Superior temporal gyrus (tissue), 1 donor: ENCODE measurements at regions not wholly inside any gene's neighbourhood (a gene's known extent, or its start where the extent isn't known, plus 50 kb on each side); places are given as distances from the start of the nearest gene placed in this dataset.
A peak's percentile ranks its signal among the peaks of the same experiment; 100 is the strongest.

Experiments
- DNase-seq: peaks from one replicate; pipeline ENCODE4 v3.0.0-alpha.2; 2016; ENCODE audit errors: extremely low spot score

DNA sequence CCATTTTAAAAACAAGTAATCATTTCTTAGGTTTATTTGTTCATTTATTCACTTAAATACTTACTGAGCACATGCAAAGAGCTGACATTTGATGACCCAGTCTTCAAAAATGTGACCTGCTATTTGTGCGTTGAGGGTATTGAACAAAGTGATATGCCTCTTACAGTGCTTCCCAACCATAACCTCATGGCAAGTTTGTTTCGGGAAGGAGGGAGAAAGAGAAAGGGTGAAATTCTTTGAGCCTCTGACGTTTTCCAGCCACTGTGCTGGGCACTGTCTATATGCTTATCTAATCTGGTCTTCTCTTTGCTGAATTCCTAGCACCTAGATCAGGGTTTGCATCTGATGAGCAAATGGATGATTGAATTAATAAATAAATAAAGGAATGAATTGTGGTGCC lies 479.1 kb downstream of the HAPSTR1 start:
- DNase-seq = no peak

DNA sequence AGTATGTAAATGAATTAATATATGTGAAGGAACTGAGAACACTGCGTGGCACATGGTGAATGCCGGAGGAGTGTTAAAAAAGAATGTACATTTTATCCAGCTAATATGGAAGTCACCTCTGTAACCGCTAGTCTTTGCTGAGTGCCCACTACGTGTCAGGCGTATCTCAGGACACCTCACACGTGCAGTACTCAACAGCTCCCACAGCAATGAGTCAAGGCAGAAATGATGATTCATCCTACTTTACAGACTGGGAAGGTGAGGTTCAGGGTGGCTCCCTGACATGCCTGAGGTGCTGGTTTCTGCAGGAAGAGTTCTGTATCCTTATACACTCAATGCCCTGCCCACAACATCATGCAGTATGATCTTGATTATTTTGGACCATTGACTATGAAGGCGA lies 487.0 kb downstream of the HAPSTR1 start:
- DNase-seq = no peak

DNA sequence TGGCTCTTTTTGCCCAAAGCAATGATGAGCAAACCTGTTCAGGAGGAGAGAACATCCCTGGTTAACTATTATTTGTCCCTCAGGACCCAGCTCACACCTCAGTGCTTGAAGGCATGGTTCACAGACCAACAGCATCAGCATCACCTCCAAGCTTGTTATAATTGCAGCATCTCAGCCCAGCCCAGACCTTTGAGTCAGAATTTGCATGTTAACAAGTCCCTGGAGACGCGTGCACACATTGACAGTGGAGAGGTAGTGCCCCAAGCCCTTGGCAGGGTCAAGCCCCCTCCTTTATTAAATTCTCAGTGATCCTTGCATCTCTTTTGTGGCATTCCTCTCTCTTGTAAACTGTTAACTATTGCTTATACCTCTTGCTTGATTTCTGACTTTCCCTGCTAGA lies 488.6 kb downstream of the HAPSTR1 start:
- DNase-seq = no peak

DNA sequence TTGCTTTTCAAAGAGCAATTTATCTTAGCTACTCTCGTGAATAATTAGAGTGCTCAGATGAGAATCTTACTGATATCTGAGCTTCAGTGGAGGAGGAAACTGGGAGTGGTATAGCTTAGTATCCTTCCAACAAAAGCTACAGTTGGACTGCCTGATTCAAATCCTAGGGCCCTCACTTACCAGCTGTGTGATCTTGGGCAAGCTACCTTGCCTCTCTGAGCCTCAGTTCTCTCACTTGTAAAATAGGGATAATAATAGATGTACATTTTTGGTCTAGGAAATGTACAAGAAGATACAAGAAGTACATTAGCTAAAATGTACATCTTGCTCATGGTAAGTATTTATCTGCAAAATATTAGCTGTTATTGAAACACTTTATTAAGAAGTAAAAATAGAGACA lies 502.0 kb downstream of the HAPSTR1 start:
- DNase-seq = no peak

DNA sequence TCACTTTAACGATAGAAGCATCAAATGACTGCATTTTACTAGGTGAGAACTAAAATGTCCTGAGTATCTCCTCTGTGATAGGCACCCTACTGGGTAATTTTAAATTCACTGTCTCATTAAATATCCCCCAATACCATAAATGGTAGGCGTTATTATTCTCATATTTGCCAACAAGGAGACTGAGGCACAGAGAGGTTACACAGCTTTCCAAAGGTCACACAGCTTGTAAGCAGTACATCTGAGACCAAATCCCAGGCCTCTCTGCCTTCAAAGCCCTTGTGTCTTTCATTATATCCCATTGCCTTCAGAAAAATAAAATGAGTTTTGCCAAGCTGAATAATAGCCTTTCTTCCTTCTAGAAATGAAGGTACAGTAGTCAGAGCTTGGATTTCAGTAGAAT lies 502.6 kb downstream of the HAPSTR1 start:
- DNase-seq = no peak

DNA sequence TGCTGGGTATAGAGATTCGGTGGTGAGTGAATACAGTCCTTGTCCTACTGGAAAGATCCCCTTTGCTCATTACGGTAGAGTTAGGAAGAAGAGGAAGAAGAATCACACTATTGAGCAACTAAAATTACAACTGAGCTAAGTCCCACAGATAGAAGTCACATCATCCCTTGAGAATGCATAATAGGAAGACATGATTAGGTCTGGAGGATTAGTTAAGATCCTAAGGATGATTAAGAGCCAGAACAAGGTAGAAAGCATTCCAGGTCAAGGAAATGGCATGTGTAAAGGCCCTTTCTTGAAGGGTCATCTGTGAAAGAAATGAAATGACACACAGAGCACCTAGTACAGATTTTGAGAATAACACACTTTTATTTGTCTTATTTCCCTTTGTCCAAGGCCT lies 503.5 kb downstream of the HAPSTR1 start:
- no peak for DNase-seq

DNA sequence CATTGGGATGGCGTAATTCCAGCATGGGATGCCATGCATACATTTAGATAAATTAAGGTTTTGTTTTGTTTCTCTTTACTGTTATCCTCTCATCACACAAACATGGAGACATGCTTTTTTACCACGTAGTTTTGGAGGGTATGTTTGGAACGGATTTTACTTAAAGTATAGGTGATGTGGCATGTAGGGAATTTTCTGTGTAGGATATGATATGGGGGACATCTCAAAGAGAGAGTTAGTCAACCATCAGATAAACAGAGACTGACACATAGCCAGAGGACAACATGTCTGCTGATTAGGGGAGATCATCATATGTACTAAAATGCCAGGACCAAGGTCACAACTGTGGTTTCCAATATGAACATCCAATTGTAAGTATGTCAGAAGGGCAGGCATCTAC lies 503.9 kb downstream of the HAPSTR1 start:
- DNase-seq = no peak

DNA sequence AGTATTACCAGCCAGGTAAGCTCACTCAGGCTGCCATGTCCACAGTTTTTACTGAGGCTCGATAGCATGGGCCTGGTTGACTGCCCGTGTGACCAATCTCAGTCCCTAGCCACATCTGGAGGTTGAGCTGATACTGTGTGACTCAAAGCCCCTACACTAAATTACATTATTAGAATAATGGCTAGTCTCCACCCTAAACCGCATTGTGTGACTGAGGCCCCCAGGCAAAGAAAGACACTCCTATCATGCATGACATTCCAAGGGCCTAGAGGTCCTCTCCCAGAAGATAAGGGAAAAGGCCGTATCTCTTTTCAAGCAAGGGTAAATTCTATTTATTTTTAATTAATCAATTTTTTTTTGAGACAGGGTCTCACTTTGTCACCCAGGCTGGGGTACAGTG lies 505.3 kb downstream of the HAPSTR1 start:
- DNase-seq = no peak

DNA sequence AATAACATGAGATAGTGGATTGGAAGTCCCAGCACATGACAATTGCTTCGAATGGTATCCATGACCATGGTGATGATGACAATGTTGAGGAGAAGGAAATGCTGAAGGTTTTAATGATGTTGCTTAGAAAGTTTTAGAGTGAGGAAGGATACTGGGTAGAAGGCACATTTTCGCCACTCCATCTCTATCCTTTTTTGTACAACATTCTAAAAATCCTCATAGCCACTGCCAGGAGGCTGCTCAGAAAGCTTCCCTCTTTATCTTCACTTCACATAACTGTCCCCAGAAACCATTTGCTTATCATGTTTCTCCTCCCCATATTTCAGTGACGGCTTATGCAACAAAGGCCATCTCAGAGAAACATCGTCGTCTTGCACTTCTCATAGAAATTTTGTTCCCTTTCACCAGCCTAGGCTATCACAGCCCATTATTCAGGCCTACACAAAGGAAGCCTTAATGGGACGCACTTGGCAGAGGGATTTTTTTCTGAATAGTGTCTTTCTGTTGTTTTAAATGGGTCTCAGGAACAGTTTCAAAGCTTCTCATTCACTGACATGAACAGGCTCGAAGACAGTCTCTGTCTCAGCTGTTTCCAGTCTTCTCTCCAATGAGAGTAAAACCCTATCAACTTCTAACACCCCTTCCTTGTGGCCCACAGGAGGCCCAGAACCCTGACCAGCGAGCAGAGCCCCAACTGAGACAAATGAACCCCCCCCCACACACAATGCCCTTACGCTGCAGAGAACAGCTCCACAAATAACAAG lies 506.7 kb downstream of the HAPSTR1 start:
- peak; percentile 95 for DNase-seq

DNA sequence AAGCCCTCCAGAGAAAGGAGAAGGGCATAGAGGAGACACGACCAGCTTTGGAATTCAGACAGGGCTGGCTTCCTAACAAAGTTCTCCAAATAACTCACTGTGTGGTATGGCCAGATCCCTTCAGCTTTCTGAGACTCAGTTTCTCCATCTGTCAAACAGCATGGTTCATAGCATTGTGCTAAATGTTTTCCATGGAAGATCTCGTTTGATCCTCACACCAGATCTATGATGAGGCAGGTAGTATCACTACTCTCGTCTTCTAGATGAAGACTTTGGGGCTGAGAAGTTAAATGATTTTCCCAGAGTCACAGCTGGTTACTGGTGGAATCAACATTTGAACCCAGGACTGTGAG lies 507.3 kb downstream of the HAPSTR1 start:
- no peak for DNase-seq

DNA sequence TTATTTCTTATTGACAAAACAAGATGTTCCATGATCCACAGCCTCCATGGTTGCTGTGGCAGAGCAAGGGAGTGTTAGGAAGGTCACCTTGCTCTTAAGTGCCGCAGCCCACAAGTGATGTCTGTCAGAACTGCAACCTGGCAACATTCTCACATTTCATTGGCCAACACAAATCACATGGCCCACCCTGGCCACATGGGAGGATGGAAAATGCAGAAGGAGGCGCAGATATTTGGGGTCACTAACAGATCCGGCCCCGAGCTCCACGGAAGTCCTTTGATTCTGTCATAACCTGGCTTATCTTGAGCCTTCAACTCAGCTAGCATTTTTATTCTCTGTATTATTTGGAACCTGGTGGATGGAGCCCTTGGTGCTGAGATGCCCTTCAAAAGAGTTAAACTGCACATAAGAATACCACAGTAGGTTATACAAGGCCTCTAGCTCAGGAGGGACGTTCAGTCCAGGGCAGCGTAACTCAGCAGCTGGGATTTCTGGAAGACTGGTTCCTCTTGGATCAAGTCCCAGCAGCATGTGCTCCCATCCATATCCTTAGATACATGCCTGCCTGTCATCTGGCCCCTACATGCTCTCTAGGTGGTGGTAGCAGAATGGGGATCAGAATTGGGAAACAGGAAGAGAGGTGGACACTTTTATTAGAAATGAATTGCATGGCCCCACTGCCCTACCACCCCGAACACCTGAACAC lies 508.1 kb downstream of the HAPSTR1 start:
- no peak for DNase-seq

DNA sequence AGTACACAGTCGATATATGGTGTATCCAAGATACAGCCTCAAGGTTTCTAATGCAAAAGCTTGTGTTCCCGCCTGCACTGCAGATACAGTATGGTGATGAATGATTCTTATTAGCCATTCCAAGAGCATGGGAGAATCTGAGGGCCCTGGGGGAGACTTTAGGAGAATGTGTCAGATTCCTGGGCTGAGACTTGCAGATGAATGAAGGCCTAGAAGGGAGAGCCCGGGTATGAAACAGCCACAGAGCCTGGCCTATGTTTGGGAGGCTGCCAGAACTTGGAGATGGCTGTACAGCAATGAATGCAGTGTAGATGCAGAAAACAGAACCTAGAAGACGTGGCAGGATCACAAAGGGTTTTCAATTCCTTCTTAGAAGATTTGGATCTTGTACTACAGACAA lies 510.7 kb downstream of the HAPSTR1 start:
- DNase-seq = peak; percentile 20

DNA sequence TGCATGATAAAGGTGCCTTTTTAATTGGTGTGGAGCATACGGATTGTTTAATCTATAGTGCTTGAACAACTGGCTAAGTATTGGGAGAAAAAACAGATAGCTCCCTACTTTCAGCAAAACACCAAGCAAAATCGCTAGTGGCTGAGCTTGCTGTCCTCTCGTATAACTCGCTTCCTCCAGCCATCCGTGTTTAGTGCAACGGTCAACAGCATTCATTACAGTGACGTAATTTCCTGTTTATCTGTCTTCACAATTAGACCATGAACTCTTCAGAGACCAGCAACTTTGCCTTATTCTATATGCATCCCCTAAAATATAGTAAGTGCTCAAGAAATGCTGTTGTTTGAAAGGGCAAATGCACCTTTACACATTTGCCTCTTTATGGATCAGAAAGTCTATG lies 511.9 kb downstream of the HAPSTR1 start:
- no peak for DNase-seq

DNA sequence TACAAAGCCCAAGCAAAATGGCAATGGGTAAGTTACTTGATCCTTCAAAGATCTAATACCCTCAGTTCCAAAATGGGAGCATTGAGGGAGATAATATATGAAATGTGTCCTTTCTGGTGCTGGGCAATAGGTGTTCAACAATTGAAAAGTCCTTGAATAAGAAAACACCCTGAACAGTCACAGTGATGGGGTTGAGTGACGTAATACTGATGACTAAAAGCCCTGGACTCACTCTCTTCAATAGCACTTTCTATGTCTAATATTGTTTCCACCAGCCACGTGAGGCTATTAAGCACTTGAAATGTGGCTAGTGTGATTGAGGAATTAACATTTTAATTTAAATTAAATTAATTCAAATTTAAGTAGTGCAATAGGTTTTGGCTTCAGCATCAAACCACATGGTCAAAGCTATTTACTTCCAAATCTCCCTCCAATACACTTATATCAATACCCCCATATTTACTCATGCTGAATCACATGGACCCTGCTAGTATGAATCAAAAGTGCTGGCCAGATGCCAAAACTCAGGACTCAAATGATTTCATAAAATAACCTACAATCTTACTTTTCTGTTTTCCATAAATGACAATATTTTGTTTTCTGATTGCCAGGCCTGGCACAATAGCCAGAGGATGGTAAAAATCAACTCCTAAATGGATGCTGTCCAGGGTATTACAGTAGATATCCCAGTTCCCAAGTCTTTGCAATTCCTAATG lies 516.2 kb downstream of the HAPSTR1 start:
- DNase-seq = no peak

DNA sequence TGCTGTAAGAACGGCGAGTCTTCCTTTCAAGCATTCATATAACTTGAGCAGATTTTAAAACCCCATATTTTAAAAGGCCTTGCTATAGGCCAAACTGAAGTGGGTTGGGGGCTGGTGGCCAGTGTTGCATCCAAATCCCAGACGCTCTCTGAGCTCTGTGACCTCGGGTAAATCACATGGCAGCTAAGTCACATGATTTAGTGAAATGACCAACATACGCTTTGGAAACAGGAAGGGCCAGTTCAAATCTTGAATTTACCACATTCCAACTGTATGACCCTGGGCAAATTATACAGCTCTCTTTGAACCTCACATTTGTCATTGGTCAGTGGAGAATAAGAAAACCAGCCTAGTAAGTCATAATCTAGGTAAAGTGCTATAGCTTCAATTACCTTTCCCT lies 519.3 kb downstream of the HAPSTR1 start:
- DNase-seq = no peak

DNA sequence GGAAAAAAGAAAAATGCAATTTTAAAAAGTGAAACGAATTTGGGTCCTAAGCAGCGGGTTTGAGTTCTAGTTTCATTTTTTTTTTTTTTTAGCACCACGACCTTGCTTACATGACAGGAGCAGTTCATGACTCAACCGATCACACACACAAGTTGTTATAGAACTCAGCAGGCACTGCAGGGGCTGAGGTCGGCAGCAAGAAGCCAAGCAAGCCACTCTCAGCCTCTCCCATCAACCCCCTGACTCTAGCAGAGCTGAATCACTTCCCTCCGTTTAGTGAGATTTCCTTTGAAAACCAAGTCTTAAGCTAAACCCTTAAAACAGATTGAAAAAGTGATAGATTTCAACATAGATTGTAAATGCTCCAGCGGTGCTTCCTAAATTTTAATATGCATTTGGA lies 520.8 kb downstream of the HAPSTR1 start:
- no peak for DNase-seq

DNA sequence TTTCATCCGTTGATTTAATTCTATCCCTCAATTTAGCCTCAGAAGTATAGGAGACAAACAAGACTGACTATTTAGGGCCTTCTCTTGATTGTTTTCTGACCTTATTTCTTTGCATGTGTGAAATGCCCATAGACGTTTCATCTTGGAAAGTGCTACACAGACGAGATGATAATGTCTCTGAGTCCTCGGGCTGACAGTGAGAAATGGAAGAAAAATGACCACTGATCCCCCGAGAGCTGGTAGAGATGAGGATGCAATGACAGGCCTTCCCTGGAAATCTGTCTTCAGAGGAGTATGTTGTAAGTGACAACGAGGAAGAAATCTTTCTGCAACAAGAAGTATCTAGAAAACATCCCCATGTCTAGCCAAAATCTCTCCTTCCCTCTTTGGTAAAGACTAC lies 522.9 kb downstream of the HAPSTR1 start:
- no peak for DNase-seq

DNA sequence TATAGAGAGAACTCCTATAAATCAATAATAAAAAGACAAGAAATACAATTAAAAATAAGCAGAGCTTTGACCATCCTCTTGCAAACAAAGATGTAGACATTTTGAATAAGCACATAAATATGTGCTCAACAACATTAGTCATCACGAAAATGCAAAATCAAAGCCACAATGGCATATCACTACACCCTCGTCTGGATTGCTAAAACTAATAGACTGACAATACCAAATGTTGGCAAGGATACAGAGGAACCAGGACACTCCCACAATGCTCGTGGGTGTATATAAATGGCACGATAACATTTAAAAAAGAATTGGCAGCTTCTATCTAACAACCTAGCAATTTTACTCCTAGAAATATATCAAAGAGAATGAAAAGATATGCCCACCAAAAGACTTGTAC lies 530.8 kb downstream of the HAPSTR1 start:
- DNase-seq = no peak

DNA sequence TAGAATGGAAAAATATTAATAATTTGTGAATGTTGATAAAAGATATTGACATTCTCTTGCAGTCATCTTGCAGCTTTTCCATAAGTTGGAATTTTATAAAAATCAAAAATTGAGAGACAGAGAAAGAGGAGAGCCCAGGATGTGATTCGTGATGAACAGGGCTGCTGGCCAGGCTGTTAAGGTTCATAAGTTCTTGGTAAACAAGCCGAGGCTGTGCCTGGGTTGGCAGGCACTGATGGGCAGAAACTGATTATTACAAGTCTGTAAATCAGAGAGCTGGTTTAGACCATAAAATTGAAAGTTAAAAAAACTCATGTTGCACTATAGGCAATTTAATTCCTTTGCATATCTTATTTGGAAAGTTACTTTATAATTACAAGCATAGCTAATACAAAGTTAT lies 533.7 kb downstream of the HAPSTR1 start:
- no peak for DNase-seq

DNA sequence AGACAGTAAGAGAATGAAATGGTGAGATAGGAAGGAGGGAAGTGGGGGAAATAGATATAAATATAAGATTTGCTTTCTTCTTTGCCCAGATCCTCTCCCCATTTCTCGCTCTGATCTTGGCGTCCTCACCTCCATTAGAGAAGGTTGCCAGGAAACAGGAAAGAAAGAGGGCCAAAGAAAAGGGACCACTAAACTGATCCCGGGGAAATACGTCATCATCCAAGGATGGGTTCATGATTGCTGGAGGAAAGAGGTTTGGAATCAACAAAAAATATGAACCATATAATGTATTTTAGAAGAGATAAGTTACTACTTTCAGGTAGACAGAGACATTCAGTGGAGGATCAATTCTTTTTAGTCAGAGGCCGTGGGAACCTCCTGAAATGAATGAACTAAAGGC lies 536.0 kb downstream of the HAPSTR1 start:
- DNase-seq = no peak

DNA sequence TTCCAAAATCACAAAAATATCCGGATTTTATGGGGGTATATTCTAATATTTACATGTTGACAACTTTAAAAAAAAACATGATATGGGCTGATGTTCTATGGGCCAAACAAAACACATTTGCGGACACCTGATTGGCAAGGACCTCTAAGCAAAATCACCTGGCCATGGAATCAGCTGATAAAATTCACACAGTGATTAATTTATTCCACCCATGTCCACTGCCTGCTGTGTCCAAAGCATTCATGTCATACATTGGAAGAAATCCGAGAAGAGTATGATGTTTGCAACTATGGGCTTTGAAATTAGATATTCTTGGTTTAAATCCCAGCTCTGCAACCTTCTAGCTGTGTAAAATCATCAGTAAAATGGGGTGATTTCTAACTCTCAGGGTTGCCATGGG lies 538.7 kb downstream of the HAPSTR1 start:
- DNase-seq = no peak

DNA sequence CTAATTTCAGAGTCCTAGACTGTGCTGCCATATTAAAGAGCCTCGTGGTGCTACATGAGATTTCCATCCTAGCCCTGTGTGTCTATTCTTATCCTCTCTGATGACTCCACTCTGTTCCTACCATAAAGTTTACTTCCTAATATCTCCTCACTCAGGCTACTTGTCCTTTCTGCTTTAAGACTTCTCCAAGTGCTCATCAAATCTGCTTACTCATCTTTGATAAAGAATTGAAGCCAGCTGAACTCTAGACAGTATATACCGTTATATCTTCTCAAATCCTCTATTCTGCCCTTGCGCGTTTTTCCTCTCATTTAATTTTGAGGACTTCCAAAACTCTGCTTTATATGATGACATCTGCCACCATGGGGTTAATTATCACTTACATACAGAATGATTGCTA lies 539.5 kb downstream of the HAPSTR1 start:
- DNase-seq = no peak

DNA sequence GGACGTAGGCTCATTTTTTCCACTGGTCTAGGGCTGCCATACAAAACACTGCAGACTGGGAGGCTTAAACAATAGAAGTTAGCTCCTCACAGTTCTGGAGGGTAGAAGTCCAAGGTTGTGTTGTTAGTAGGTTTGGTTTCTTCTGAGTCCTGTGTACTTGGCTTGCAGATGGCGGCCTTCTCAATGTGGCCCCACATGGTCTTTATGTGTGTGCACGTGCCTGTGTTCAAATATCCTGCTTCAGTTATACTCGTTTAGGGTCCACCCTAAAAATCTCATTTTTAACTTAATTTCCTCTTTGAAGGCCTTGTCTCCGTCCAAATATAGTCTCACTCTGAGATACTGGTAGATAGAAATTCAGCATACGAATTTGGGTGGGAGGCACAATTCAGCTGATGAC lies 542.4 kb downstream of the HAPSTR1 start:
- DNase-seq = no peak
